ENCODE measurements at regions not wholly inside any gene's neighbourhood (a gene's known extent, or its start where the extent isn't known, plus 50 kb on each side); places are given as distances from the start of the nearest gene placed in this dataset.

DNA sequence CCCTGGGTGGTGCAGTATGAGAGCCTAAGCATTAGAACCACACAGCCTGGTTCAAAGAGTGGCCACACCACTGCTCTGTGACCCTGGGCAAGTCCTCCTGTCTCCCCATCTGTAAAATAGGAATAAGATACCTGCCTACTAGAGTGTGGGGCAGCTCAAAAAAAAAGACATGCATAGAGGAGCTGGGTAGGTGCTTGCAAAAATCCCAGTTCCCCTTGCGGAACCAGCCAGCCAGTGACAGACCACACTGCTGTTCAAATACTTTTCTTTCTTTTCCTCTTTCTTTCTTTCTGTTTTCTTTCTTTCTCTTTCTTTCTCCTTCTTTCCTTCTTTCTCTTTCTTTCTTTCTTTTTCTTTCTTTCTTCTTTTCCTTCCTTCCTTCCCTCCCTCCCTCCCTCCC lies 63.0 kb upstream of the TRIM2 start:
- no peak for DNase-seq

DNA sequence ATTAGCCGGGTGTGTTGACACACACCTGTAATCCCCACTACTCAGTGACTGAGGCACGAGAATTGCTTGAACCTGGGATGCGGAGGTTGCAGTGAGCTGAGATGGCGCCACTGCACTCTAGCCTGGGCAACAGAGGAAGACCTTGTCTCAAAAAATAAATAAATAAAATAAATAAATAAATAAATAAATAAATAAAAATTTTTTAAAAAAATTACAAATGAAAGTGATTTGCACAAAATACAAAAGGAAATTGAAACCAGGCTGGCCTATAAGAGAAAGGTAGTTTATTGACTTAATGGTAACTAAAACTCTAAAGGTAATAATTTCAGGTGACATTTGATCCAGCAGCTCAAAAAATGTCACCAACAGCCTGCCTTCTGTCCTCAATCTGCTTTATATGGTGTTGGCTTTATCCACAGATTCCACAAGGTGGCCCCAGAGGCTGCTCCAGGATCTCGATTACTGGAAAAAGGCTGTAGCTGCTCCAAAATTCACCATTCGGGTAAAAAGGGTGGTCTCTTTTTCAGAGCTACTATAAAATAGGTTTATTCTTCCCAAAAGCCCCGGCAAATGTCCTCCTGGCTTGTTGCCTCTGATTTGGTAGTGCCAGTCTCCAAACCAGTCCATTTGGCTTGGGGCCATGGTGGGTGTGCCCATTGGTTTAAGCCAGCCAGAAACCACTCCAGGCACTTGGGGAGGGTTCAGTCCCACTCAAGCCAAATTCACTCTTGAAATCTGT lies 61.4 kb upstream of the TRIM2 start:
- DNase-seq = no peak

DNA sequence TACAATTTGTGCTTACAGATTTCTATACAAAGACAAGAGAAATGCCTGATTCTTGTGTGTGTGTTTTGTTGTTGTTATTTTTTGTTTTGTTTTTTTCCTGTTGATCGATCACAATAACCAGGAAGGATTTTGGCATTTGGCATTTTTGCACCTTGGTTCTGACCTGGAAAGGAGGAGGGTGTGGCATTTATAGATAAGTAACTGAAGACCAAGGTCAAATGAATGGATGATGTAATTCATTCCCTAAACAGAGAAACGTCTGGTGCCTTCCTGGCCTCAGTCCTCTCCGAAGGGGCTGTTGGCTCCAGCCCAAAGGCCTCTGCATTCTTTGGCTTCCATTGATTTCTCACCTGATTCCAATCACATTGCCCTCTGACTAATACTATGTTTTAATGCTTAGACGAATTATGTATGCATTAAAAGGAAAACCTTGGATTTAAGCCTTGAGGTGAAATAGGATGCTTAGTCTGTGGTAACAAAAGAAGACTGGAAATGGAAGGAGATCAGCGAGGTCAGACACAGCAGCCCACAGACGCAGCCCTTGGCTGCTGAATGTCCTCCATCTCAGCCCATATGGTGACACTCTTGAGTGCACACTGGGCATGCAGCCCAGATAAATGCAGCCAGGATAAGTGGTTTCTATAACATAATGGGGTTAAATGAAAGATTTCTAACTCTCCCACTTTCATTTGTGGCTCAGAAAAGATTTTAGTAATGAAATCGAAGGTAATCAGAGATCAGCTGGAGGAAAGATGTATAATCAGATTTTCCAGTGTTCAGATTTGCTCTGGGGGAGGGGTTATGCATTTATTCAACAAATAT lies 60.5 kb upstream of the TRIM2 start:
- no peak for DNase-seq

DNA sequence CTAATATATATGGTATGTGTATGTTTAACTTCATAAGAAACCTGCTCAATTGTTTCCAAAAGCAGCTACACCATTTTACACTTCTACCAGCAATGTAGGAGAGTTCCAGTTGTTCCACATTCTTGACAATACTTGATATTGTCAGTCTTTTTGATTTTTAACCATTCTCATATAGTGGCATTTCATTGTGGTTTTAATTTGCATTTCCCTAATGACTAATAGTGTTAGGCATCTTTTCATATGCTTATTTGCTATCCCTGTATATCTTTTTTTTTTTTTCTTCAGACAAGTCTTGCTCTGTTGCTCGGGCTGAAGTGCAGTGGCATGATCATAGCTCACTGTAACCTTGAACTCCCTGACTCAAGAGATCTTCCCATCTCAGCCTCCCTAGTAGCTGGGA lies 58.2 kb upstream of the TRIM2 start:
- no peak for DNase-seq

DNA sequence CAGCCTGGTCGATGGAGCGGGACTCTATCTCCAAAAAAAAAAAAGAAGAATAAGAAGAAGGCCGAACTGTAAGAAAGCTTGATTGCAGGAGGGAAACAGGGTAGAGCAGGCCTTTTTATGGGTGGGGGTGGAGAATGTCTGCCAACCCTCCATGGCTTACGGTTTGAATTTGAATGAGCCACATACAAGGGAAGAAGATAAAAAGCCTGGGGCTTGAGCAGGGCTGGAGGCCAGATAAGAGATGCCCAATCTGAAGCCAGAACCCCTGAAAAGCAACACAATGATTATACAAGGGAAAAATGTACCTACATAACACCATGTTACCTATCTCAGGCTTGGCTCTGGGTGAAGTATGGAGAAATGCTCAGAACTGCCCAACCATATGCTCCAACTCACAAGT lies 57.3 kb upstream of the TRIM2 start:
- no peak for DNase-seq

DNA sequence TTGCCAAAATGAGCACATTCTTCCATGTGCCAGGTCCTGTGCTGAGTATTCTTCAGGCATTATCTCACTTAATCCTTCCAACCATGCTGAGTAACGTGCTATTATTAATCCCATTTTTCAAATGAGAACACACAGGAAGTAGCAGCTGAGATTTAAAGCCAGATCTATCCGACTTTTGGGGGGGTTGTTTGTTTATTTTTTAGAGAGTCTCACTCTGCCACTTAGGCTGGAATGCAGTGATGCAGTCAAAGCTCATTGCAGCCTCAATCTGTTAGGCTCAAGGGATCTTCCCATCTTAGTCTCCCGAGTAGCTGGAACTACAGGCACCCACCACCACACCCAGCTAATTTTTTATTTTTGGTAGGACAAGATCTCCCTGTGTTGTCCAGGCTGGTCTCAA lies 55.5 kb upstream of the TRIM2 start:
- DNase-seq = no peak

DNA sequence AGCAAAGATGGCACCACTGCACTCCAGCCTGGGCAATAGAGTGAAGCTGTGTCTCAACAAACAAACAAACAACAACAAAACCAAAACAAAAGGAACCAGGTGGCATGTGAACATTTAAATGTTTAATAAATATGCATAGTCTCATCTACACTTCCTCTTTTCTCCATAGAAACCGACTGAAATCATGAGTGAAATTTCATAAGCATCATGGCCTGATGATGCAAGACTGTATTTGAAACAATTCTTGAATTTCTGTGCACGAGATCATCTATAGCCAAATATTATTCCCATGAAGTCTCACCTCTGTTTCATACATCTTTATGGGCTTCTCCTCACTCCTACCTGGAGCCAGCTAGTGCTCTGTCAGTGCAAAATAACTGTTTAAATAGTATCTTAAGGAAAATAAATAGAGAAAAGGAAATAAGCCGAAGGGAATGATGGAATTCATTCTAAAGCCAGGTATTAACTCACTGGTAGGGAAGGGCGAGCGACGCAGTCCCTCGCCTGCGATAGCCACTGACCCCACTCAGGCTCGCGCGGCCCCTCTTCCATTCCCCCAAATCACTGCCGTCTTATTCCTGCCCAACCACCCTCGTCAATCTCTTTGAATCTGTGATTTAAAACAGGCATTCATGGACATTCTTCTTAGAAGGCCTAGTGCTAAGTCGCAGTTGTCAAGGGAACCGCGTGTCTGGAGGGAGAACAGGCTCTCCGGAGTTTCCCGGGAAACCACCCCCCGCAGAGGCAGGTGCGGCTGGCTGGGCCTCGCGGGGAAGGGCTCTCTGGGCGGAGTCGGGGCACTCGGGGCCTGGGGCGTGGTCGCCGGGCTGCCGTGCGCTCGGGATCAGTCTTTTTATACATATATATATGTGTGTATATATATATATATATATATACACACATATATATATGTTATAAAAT lies 52.4 kb upstream of the TRIM2 start:
- no peak for DNase-seq

DNA sequence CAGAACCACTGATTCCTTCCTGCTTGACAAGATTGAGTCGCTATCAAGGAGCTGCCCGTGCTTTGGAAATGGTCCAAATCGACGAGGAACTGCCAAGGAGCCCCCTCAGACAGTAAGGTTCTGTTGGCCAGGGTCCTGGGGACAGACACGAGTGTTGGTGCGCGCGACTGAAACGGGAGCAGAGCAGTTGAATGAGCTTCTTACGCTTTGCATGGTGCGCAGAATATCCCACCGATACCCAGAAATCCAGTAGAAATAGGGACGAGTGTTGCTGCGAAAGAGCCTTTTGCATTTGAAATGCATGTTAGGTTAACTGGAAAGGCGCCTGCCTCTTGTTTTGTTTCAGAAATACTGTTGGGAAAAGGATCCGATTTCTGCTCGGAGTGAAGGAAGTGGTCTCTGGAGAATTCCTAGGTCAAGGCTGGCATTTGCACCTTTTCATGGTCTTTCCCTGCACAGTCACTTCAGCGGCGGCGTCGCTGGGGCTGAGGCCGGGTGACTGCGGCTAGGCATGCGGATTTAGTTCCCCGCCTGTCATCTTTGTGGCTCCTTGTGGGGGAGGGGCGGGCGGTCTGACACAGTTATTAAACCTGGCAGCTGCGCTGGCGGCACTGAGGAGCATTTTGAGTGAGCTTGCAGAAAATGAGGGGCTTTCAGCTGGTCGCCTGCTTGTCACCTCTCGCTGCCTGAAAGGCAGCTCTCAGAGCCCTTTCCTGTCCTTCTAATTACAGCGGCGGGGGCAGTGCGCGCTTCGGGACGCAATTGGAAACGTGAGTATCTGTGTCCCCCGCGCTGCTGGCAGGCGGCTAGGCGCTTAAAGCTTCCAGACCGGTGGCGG lies 51.5 kb upstream of the TRIM2 start:
- DNase-seq = no peak

DNA sequence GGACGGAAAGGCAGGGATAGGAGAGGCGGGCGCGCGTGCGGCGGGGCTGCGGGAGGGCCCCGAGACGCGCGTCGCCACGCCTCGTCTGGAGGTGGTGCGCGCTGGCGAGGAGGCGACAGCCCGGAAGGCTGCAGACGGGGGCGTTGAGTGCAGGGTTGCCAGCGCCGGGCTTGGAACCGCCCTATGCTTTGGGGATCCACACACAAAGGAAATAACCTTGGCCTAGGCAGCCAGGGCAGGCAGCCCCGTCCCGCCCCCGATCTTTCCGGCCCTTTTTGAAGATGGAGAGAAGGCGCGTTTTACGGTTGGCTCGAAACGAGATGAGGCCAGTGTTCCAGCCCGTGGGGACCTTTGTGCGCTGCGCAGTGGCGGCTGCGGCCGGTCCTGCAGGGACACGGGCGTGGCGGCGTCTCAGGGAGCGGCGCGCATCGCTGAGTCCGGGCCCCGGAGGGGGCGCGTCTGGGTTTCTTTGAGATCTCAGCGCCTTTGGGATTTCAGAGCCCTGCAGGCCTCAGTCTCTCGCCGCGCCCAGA lies 50.8 kb upstream of the TRIM2 start:
- DNase-seq = no peak

DNA sequence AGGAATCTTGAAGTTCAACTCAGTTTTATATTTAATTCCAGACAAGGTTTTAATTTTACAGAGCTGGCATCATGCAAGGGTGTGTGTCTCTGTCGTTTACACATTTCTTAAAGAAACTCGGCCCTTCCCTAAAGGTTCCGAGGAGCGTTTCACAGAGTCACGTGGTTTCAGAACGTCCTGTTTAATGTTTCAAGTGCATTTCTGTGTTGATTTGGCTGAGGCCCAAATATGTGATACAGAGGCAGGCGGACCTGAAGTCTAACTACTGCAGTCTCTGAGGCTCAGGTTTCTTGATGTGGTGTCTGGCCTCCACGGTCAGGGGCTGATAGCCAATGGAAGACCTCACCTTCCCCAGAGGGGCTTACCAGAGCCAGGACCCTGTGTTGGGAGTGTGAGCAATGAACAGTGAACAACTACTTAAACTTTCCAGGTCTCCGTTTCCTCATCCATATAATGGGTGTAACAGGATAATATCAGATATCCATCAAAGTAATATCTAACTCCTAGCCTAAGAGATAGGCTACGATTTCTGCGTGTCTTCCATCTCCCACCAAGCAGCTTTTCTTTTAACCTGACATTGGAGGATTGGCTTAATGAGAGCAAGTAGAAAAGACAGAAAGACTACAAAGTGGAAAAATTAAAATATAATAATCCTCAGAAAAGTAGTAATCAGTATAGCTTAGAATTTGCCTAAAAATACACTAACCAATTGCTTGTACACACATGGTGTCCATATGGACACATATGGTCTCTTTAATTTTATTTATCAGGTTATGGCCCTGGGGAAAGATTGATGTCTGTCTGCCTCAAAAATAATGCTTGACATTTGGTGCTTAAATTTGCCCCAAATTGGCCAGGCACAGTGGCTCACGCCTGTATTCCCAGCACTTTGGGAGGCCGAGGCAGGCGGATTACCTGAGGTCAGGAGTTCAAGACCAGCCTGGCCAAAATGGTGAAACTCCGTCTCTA lies 50.0 kb upstream of the TRIM2 start:
- DNase-seq = no peak

All from GOT3 (cell line).